H9 (cell line): ENCODE measurements at regions not wholly inside any gene's neighbourhood (a gene's known extent, or its start where the extent isn't known, plus 50 kb on each side); places are given as distances from the start of the nearest gene placed in this dataset.

Experiments
- DNase-seq: peaks from one replicate; pipeline ENCODE4 v3.0.0-alpha.2; 2017
- H2AFZ ChIP-seq: one replicate; pipeline ENCODE4 v1.6.1; 2013; ENCODE audit warnings: mild to moderate bottlenecking, low read length, control low read depth, moderate library complexity
- H2AK5ac ChIP-seq: 2 replicates; pipeline ENCODE4 v1.6.1; 2013; ENCODE audit warnings: low read length, control low read depth, mixed read lengths; ENCODE audit not compliant: insufficient read length
- H2BK120ac ChIP-seq: one replicate; pipeline ENCODE4 v1.6.1; 2013; ENCODE audit warnings: low read depth, mild to moderate bottlenecking, low read length, control low read depth, inconsistent platforms; ENCODE audit not compliant: poor library complexity, severe bottlenecking
- H2BK12ac ChIP-seq: 2 replicates; pipeline ENCODE4 v1.6.1; 2013; ENCODE audit warnings: low read length, control low read depth, mixed read lengths, low read depth; ENCODE audit not compliant: insufficient read length
- H2BK15ac ChIP-seq: 2 replicates; pipeline ENCODE4 v1.6.1; 2013; ENCODE audit warnings: low read depth, low read length, control low read depth
- H2BK20ac ChIP-seq: one replicate; pipeline ENCODE4 v1.6.1; 2013; ENCODE audit warnings: low read depth, mild to moderate bottlenecking, low read length, control low read depth, inconsistent platforms; ENCODE audit not compliant: poor library complexity, severe bottlenecking
- H2BK5ac ChIP-seq: 2 replicates; pipeline ENCODE4 v1.6.1; 2013; ENCODE audit warnings: low read length, control low read depth, mixed read lengths; ENCODE audit not compliant: insufficient read length
- H3K14ac ChIP-seq: 2 replicates; pipeline ENCODE4 v1.6.1; 2013; ENCODE audit warnings: low read length, control low read depth; ENCODE audit not compliant: insufficient read depth
- H3K18ac ChIP-seq: 2 replicates; pipeline ENCODE4 v1.6.1; 2013; ENCODE audit warnings: low read depth, mild to moderate bottlenecking, mixed read lengths, low read length, control low read depth; ENCODE audit not compliant: insufficient read length
- H3K23ac ChIP-seq: 2 replicates; pipeline ENCODE4 v1.6.1; 2013; ENCODE audit warnings: low read length, control low read depth, mixed read lengths, low read depth; ENCODE audit not compliant: insufficient read length
- H3K23me2 ChIP-seq: 2 replicates; pipeline ENCODE4 v1.6.1; 2013; ENCODE audit warnings: low read depth, mild to moderate bottlenecking, mixed read lengths, low read length, control low read depth; ENCODE audit not compliant: insufficient read length, poor library complexity, severe bottlenecking
- H3K27ac ChIP-seq: 2 replicates; pipeline ENCODE4 v1.5.1; 2013; ENCODE audit warnings: low read length, control low read depth, mixed read lengths, low read depth; ENCODE audit not compliant: insufficient read length
- H3K27me3 ChIP-seq: 2 replicates; pipeline ENCODE4 v1.6.1; 2013; ENCODE audit warnings: low read length, control low read depth, inconsistent platforms; ENCODE audit not compliant: insufficient read depth
- H3K4ac ChIP-seq: 2 replicates; pipeline ENCODE4 v1.6.1; 2013; ENCODE audit warnings: low read depth, mild to moderate bottlenecking, control low read depth, inconsistent platforms, low read length, moderate library complexity
- H3K4me1 ChIP-seq: 2 replicates; pipeline ENCODE4 v1.6.1; 2013; ENCODE audit warnings: low read length, control low read depth, inconsistent platforms; ENCODE audit not compliant: insufficient read depth
- H3K4me2 ChIP-seq: 2 replicates; pipeline ENCODE4 v1.6.1; 2013; ENCODE audit warnings: low read length, control low read depth, mixed read lengths; ENCODE audit not compliant: insufficient read length, insufficient read depth
- H3K56ac ChIP-seq: 2 replicates; pipeline ENCODE4 v1.6.1; 2013; ENCODE audit warnings: low read depth, mild to moderate bottlenecking, mixed read lengths, low read length, control low read depth; ENCODE audit not compliant: insufficient read length
- H3K79me1 ChIP-seq: 2 replicates; pipeline ENCODE4 v1.6.1; 2013; ENCODE audit warnings: low read depth, mild to moderate bottlenecking, moderate library complexity, low read length, control low read depth, inconsistent platforms; ENCODE audit not compliant: insufficient read depth, poor library complexity, severe bottlenecking
- H3K79me2 ChIP-seq: 2 replicates; pipeline ENCODE4 v1.6.1; 2013; ENCODE audit warnings: low read length, control low read depth, inconsistent platforms; ENCODE audit not compliant: insufficient read depth
- H3K9ac ChIP-seq: 2 replicates; pipeline ENCODE4 v1.6.1; 2013; ENCODE audit warnings: low read length, control low read depth, mixed read lengths; ENCODE audit not compliant: insufficient read length; ENCODE audit errors: extremely low read depth
- H3K9me3 ChIP-seq: one replicate; pipeline ENCODE4 v1.6.1; 2013; ENCODE audit warnings: low read depth, low read length, inconsistent platforms; ENCODE audit not compliant: control insufficient read depth
- H3T11ph ChIP-seq: one replicate; pipeline ENCODE4 v1.6.1; 2013; ENCODE audit warnings: mild to moderate bottlenecking, low read length, control low read depth, inconsistent platforms
- H4K20me1 ChIP-seq: one replicate; pipeline ENCODE4 v1.6.1; 2013; ENCODE audit not compliant: control insufficient read depth, insufficient read length, insufficient read depth
- H4K5ac ChIP-seq: 2 replicates; pipeline ENCODE4 v1.6.1; 2013; ENCODE audit warnings: low read depth, mild to moderate bottlenecking, mixed read lengths, low read length, control low read depth; ENCODE audit not compliant: insufficient read length
- H4K8ac ChIP-seq: replicated peaks from 2 replicates; pipeline ENCODE4 v1.6.1; 2013; ENCODE audit warnings: low read length, control low read depth, mixed read lengths, low read depth; ENCODE audit not compliant: insufficient read length
- H4K91ac ChIP-seq: 2 replicates; pipeline ENCODE4 v1.6.1; 2013; ENCODE audit warnings: low read depth, mild to moderate bottlenecking, moderate library complexity, mixed read lengths, low read length, control low read depth; ENCODE audit not compliant: insufficient read length
- H3K27ac Mint-ChIP-seq, 3 experiments: 2 replicates in 2 of 3; 3 replicates in 1 of 3; pipeline ENCODE4 v1.8.0; 2020 to 2021; ENCODE audit warnings: mixed read lengths in 3 of 3, mild to moderate bottlenecking in 1 of 3, moderate library complexity in 1 of 3
- H3K27me3 Mint-ChIP-seq: 2 replicates; pipeline ENCODE4 v1.8.0; 2021; ENCODE audit warnings: low read depth, mild to moderate bottlenecking, moderate library complexity, mixed read lengths
- H3K36me3 Mint-ChIP-seq, 3 experiments: 2 replicates in 2 of 3; 3 replicates in 1 of 3; pipeline ENCODE4 v1.8.0; 2020 to 2021; ENCODE audit warnings: low read depth in 3 of 3, mixed read lengths in 3 of 3; ENCODE audit not compliant: insufficient read depth in 1 of 3
- H3K4me1 Mint-ChIP-seq, 2 experiments: 2 replicates each; pipeline ENCODE4 v1.8.0; 2020; ENCODE audit warnings: mixed read lengths in 2 of 2
- H3K4me3 Mint-ChIP-seq, 2 experiments: 2 replicates in 1 of 2; 3 replicates in 1 of 2; pipeline ENCODE4 v1.8.0; 2020 to 2021; ENCODE audit warnings: mild to moderate bottlenecking in 2 of 2, mixed read lengths in 2 of 2, moderate library complexity in 1 of 2
- H3K9me3 Mint-ChIP-seq, 2 experiments: 2 replicates in 1 of 2; 3 replicates in 1 of 2; pipeline ENCODE4 v1.8.0; 2020; ENCODE audit warnings: mild to moderate bottlenecking in 2 of 2, mixed read lengths in 2 of 2, moderate library complexity in 1 of 2
- CTCF ChIP-seq: fragments of 200-600 bp; sonication (generic); conservative IDR thresholded peaks from 3 replicates; pipeline ENCODE4 v1.8.0; 2021; ENCODE audit warnings: antibody characterized with exemption, mild to moderate bottlenecking
- WGBS: extraction: QIAGEN DNeasy Blood & Tissue Kit; methylation state at CpG from one replicate; pipeline ENCODE4 v1.1.7; 2013; ENCODE audit warnings: missing lambda C conversion rate, low lambda C conversion rate, mixed read lengths; ENCODE audit not compliant: insufficient read length; ENCODE audit errors: extremely low coverage; 5-methylcytosine and 5-hydroxymethylcytosine counted together

GRCh38 chrX:93332329-93332728 lies 341.0 kb downstream of the NAP1L3 start:
- Histone ChIP-seq H3K4ac (no peak overlapping the region), H3T11ph (no peak overlapping the region)

More at GRCh38 chrX:93332329-93332728, 341.0 kb downstream of the NAP1L3 start:
- no peak for DNase-seq
- H3K27ac Mint-ChIP-seq = no peak overlapping the region
- H3K27me3 Mint-ChIP-seq = no peaks in the 10 kb centered on the region
- no peaks in the 10 kb centered on the region for H4K20me1 ChIP-seq
- no peak overlapping the region for H2BK12ac ChIP-seq
- no peak overlapping the region for H4K5ac ChIP-seq
- no peaks in the 10 kb centered on the region for H3K9me3 Mint-ChIP-seq
- WGBS = no CpG with 5 or more reads among the region's 2 CpGs
- no peak overlapping the region for H2AFZ ChIP-seq
- H3K27me3 ChIP-seq = no peaks in the 10 kb centered on the region
- H3K36me3 Mint-ChIP-seq = no peaks in the 10 kb centered on the region; a peak in 1 of 7 replicates
- H3K14ac ChIP-seq = no peak overlapping the region
- H3K9me3 ChIP-seq = no peaks in the 10 kb centered on the region
- H3K18ac ChIP-seq = no peak overlapping the region
- H3K23me2 ChIP-seq = no peaks in the 10 kb centered on the region
- H3K4me2 ChIP-seq = no peak overlapping the region
- no peak overlapping the region for H3K4me3 Mint-ChIP-seq
- no peaks in the 10 kb centered on the region for H3K79me1 ChIP-seq
- H3K4me1 ChIP-seq = no peaks in the 10 kb centered on the region
- no peak overlapping the region for H3K23ac ChIP-seq
- no peak overlapping the region for H3K9ac ChIP-seq
- no peak overlapping the region for H3K56ac ChIP-seq
- H4K8ac ChIP-seq = no peak overlapping the region
- no peak for TF ChIP-seq CTCF
- no peak overlapping the region for H2BK20ac ChIP-seq
- H2BK5ac ChIP-seq = no peak overlapping the region
- no peaks in the 10 kb centered on the region for H3K79me2 ChIP-seq
- no peak overlapping the region for H3K27ac ChIP-seq
- no peak overlapping the region for H4K91ac ChIP-seq
- H2BK15ac ChIP-seq = no peak overlapping the region
- no peak overlapping the region for H2AK5ac ChIP-seq
- H3K4me1 Mint-ChIP-seq = peaks cover 0 to 3% of the 10 kb centered on the region in 2 experiments; a peak in 2 of 4 replicates
- no peak overlapping the region for H2BK120ac ChIP-seq
